CD4-positive, alpha-beta T cell treated with Interleukin-6 for 4 hours (primary cell): ENCODE measurements at regions not wholly inside any gene's neighbourhood (a gene's known extent, or its start where the extent isn't known, plus 50 kb on each side); places are given as distances from the start of the nearest gene placed in this dataset.
"Not testable (repeated sequence)": the region's sequence is repeated elsewhere in the genome, so short reads cannot be mapped to it uniquely, and the experiment has no call there.

ENCODE experiments used
- DNase-seq: peaks from one replicate; pipeline ENCODE4 v3.0.0-alpha.2; 2020; ENCODE audit warnings: mixed read lengths

GRCh38 chr3:38964646-38965045 is 87.1 kb downstream of the SCN11A start:
- no peak for DNase-seq

DNA sequence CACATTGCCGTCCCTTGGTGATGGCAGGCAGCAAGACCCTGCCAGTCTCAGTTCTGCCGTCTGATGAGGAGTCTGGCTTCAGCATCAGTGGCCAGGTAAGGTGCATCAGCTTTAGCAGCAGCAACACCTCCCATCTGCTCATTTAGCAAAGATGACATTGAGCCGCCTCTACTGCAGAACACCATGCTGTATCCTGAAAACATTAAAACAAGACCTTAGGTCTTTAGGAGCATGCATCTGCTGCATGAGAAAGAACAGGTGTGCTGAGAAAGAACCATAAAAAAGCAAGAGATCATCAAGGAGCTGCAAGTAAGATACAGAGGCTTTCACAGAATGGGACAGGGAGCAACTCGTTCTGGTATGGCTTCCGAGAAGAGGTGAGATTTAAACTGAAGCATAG is 87.5 kb downstream of the SCN11A start:
- no peak for DNase-seq

GRCh38 chr3:38960953-38961622 is 90.7 kb downstream of the SCN11A start:
- DNase-seq, result peak; percentile 23

DNA sequence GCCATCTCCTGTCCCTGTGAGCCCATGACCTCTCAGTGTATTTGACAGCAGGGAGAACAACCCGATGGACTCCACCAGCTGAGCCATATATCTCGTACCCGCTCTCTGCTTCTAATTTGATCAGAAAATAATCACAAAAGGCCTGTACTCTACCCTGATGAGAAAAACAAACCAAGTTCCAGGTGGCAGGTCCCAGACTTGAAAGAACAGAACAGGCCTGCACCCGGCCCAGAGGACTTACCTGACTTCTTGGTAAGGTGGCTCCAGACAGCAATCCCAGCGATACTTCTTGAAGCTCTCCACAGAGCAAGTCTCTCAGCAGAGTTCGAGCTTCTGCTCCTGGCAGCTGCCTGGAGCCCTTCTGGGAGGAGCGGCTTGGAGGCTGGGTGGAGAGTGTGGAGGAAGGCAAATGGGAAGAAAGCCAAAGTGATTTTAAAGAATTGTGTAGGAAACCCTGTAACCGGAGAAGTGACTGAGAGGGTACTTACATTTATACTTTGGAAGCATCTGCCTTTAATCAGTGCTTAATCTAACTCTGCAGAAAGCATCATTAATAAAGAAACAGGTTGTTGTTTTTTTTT is 91.6 kb downstream of the SCN11A start:
- DNase-seq, result no peak

GRCh38 chr3:38958026-38958720 is 93.6 kb downstream of the SCN11A start:
- no peak for DNase-seq

- DNase-seq, result no peak
Measured at GRCh38 chr3:38957296-38957695, 94.4 kb downstream of the SCN11A start.

DNA sequence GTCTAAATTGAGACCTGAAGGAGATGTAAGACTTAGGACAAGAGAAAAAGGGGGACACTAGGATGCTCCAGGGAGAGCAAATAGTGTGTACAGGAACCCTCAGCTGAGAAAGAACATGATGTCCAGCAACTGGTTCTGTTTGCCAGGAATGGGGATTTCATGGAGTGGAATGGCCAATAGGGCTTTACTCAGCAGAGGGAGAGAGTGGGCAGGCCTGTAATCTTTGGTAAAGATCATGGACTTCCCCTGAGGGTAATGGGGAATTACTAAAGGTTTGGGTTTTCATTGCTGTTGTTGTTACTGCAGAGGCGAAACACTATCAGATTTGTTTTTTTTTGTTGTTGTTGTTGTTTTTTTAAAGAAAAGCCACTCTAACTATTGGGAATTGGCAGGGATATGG is 99.0 kb downstream of the SCN11A start:
- no peak for DNase-seq

DNA sequence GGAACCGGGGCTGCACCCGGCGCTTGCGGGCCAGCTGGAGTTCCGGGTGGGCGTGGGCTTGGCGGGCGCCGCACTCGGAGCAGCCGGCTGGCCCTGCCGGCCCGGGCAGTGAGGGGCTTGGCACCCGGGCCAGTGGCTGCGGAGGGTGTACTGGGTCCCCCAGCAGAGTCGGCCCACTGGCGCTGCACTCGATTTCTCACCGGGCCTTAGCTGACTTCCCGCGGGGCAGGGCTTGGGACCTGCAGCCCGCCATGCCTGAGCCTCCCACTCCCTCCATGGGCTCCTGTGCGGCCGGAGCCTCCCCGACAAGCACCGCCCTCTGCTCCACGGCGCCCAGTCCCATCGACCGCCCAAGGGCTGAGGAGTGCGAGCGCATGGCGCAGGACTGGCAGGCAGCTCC is 100.6 kb downstream of the SCN11A start:
- DNase-seq, result not testable (repeated sequence)

DNA sequence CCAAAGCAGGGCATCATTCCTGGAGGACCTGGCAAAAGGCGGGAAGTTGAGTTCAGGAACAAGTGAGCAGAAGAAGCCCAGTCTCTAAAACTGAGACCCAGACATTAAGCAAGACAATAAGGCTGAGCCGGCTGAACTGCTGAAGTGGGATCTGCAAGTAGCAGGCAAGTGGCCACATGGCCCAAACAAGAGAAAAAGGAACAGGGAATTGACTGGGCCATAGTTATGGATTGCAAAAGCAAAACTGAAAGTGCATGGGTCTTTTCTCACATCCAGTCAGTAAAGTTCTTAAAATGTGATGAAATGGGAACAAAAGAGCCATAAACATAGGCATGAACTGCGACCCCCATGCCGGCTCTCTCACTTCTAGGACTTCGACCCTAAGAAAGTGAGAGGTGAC is 101.2 kb downstream of the SCN11A start:
- DNase-seq, result no peak

GRCh38 chr3:38949994-38950393 is 101.8 kb downstream of the SCN11A start:
- DNase-seq, result no peak

DNA sequence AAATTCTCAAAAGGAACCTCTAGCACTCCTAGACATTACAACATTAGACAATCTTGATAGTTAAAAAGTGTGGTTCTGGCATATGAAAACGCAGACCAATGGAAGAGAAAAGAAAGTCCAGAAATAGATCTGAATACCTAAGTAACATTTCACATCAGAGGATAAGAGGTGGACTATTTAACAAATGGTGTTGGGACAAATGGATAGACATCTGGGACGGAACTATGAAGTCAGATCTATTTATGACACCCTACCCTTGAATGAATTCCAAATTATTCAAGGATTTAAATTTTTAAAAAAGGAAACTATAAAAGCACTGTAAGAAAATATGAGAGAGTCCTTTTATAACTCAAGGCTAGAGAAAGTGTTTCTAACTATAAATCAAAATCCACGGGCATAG is 111.3 kb downstream of the SCN11A start:
- no peak for DNase-seq

DNA sequence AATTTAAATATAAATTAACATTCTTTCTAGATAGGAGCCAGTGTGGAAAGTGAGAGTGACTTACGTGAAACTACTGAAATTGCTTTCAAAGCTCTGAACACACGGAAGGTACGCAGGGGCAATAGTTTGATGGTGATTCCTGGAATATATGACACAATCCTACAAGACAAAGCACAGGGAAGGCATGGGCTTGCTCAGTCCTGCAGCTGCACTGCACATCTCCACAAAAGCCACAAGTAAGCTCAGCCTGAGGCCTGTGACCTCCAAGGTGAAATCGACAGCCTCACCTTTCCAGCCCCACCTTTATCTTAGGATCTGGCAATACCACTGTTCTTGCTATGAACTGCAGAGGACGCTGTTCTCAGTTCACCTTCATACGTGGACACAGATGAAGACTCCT is 109.3 kb upstream of the SCN10A start:
- DNase-seq, result no peak

- DNase-seq, result no peak
Measured at GRCh38 chr3:38916706-38917105, 100.7 kb upstream of the SCN10A start.

GRCh38 chr3:38907426-38907825 is 91.4 kb upstream of the SCN10A start:
- no peak for DNase-seq

DNA sequence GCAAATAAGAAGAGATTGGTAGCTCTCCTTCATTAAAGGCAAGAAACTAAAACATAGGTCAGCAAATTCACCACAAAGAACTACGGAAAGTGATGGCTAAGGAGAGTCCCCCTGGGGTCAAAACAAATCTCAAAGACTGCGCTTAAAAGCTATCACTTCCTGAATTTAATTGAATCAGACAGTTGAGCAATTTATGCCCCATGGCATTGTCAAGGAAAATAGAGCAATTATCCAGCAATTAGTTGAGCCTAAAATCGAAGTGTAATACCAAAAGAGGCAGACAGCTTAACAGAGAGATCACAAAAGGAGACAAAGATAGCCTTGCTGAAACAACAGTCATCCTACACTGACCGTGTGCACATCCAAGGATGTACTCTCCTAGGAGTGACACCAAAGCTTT is 74.4 kb upstream of the SCN10A start:
- no peak for DNase-seq

GRCh38 chr3:38878646-38879045 is 62.6 kb upstream of the SCN10A start:
- DNase-seq, result no peak
